ENCODE measurements at regions not wholly inside any gene's neighbourhood (a gene's known extent, or its start where the extent isn't known, plus 50 kb on each side); places are given as distances from the start of the nearest gene placed in this dataset.

DNA sequence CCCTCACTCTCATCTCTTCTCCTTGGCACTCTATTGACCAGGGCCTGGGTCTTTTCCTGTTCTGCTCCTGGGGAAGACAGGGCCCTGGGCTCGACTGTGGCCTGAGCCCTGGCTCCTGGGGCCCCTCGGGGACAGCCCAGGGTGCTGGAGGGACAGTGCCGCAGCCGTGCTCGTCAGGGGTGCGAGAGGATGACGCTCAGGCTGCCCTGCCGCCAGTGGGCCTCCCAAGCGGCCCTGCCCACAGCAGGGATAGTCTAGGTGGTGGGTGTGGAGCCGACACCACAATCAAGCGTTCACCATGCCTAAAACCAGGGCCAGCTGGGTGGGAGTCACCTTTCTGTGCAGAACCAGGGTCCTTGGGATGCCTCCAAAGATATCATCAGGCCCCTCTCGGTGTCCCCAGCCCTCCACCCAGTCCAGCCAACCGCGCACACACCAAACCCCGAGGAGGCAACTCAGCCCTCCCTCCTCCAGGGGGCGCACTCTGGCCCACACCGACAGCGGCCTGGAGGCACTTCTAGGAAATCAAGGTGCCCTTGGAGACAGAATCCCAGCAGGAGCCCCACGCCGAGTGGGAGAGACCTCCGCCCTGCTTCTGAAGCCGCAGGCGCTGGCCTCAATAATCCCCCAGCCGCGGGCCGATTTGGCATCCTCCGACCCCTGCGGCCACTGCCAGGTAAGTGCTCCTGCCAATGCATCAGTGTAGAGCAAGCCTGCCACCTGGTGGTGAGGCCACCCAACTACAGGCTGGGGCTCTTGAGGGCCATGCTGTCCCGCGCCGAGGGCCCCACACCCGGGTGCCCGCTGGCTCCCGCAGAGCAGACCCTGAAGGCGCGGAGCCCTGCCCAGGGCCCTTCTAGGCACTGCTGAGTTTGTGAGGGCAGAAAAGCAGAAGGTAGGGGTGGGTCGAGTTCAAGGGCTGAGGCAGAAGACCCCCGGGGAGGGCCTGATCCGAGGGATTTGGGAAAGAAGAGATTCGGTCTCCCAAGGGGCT is 496.4 kb downstream of the BUD13 start:
- H3K4me1 Mint-ChIP-seq (ENCODE audit: unreplicated experiment): no peaks in the 10 kb centered on the region
- no peak overlapping the region for H3K27ac Mint-ChIP-seq (ENCODE audit: unreplicated experiment)
- H3K9me3 Mint-ChIP-seq (ENCODE audit: unreplicated experiment): no peaks in the 10 kb centered on the region
- H3K4me3 Mint-ChIP-seq (ENCODE audit: unreplicated experiment): no peak overlapping the region
- peak; percentile 91 for DNase-seq (ENCODE audit: extremely low spot score, unreplicated experiment)
- no peaks in the 10 kb centered on the region for H3K36me3 Mint-ChIP-seq (ENCODE audit: unreplicated experiment)
- TF ChIP-seq, protein P1, sequence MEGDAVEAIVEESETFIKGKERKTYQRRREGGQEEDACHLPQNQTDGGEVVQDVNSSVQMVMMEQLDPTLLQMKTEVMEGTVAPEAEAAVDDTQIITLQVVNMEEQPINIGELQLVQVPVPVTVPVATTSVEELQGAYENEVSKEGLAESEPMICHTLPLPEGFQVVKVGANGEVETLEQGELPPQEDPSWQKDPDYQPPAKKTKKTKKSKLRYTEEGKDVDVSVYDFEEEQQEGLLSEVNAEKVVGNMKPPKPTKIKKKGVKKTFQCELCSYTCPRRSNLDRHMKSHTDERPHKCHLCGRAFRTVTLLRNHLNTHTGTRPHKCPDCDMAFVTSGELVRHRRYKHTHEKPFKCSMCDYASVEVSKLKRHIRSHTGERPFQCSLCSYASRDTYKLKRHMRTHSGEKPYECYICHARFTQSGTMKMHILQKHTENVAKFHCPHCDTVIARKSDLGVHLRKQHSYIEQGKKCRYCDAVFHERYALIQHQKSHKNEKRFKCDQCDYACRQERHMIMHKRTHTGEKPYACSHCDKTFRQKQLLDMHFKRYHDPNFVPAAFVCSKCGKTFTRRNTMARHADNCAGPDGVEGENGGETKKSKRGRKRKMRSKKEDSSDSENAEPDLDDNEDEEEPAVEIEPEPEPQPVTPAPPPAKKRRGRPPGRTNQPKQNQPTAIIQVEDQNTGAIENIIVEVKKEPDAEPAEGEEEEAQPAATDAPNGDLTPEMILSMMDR (IDR thresholded peaks at IDR 0.05): peak; percentile 96
- H3K27me3 Mint-ChIP-seq (ENCODE audit: unreplicated experiment): peaks cover 12% of the 10 kb centered on the region

DNA sequence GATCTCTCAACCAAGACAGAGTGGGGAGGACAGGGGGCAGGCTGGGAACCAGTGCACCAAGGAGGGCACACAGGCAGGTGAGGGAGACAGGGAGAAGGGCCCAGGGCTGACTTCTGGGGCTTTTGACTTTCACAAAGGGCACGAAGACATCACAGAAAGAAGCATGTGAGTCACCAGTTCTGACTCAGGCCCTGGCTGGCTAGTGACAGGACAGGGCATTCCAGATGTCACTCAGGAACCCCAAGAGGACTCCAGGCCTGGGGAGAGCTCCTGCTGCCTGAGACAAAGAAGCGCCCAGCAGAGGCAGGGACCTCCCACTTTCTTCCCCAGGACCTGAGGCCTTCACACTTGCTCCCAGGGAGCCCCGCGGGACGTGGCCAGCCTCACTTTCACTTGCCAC is 497.2 kb downstream of the BUD13 start:
- DNase-seq (ENCODE audit: extremely low spot score, unreplicated experiment): no peak
- no peak overlapping the region for H3K27ac Mint-ChIP-seq (ENCODE audit: unreplicated experiment)
- no peaks in the 10 kb centered on the region for H3K4me1 Mint-ChIP-seq (ENCODE audit: unreplicated experiment)
- H3K27me3 Mint-ChIP-seq (ENCODE audit: unreplicated experiment): peaks cover 11% of the 10 kb centered on the region
- no peak overlapping the region for H3K4me3 Mint-ChIP-seq (ENCODE audit: unreplicated experiment)
- H3K9me3 Mint-ChIP-seq (ENCODE audit: unreplicated experiment): no peaks in the 10 kb centered on the region
- TF ChIP-seq, protein P1 (IDR thresholded peaks at IDR 0.05): no peak
- no peaks in the 10 kb centered on the region for H3K36me3 Mint-ChIP-seq (ENCODE audit: unreplicated experiment)

DNA sequence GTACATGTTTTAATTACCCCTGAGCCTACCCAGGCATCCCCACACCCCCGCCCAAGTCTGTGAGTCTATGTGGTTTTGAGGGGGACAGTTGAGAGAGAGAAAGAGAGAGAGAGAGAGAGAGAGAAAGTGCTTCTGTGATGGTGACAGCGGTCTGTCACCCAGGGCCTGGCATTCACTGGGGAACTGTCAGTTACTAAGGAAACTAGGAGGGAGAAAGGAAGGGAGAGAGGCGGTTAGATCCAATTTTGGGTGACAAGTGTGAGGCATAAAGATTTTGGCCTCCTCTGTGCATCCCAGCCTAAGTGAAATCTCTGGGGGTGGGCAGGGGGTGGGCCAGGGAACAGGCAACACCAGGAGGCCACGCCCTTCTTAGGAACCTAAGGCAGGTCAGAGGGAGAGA is 498.3 kb downstream of the BUD13 start:
- H3K27me3 Mint-ChIP-seq (ENCODE audit: unreplicated experiment): peaks cover 10% of the 10 kb centered on the region
- no peaks in the 10 kb centered on the region for H3K4me1 Mint-ChIP-seq (ENCODE audit: unreplicated experiment)
- DNase-seq (ENCODE audit: extremely low spot score, unreplicated experiment): no peak

DNA sequence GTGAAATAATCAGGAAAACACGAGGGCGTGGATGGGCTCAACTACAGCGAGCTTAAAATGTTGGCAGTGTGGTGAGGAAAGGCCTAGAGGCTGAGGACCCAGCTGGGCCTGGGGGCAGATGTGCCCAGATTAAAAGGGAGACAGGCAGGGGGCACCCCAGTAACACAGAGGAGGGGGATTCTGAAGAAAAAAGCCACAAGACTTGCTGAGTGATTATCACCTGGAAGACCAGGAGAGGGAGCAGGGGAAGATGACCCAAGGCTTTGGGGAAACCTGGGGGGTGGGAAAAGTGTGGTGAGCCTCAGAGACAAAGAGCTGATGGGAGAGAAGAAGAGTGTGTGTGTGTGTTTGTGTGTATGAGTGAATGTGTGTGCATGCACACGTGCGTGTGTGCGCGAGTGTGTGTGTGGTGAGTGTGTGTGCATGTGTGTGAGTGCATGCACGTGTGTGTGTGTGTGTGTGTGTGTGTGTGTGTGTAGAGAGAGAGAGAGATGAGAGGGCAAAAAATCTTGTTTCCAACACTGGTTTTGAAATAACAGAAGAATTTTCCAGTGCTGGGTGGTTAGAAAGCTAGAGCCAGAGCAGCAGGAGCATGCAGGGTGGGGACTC is 500.5 kb downstream of the BUD13 start:
- Mint-ChIP-seq H3K9me3 (ENCODE audit: unreplicated experiment) (no peaks in the 10 kb centered on the region), H3K27me3 (ENCODE audit: unreplicated experiment) (peaks cover 10% of the 10 kb centered on the region), H3K36me3 (ENCODE audit: unreplicated experiment) (no peaks in the 10 kb centered on the region), H3K4me1 (ENCODE audit: unreplicated experiment) (no peaks in the 10 kb centered on the region), H3K27ac (ENCODE audit: unreplicated experiment) (no peak overlapping the region), H3K4me3 (ENCODE audit: unreplicated experiment) (no peak overlapping the region)
- TF ChIP-seq, protein P1 (IDR thresholded peaks at IDR 0.05): no peak
- no peak for DNase-seq (ENCODE audit: extremely low spot score, unreplicated experiment)

More for the DNA sequence above, 498.3 kb downstream of the BUD13 start:
- Mint-ChIP-seq H3K36me3 (ENCODE audit: unreplicated experiment) (no peaks in the 10 kb centered on the region), H3K9me3 (ENCODE audit: unreplicated experiment) (no peaks in the 10 kb centered on the region), H3K4me3 (ENCODE audit: unreplicated experiment) (no peak overlapping the region), H3K27ac (ENCODE audit: unreplicated experiment) (no peak overlapping the region)
- TF ChIP-seq, protein P1 (IDR thresholded peaks at IDR 0.05): no peak

DNA sequence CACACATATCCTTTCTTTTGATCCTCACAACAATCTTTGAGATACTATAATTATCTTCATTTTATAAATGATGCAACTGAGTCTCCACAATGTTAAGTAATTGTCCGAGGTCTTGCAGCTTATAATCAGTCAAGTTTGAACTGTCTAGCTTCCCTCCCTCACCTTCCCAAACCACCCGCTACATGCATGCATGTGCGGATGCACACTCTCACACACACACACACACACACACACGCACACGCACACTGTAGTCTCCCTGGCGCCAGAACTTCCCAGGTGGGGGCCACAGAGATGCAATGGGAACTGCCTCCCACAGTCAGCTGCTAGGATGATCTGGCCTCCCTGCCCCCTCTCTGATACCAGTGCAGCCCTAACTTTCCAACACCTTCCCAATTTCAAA is 501.3 kb downstream of the BUD13 start:
- Mint-ChIP-seq H3K27ac (ENCODE audit: unreplicated experiment) (no peak overlapping the region), H3K27me3 (ENCODE audit: unreplicated experiment) (peaks cover 10% of the 10 kb centered on the region), H3K36me3 (ENCODE audit: unreplicated experiment) (no peaks in the 10 kb centered on the region), H3K4me3 (ENCODE audit: unreplicated experiment) (no peak overlapping the region), H3K9me3 (ENCODE audit: unreplicated experiment) (no peaks in the 10 kb centered on the region), H3K4me1 (ENCODE audit: unreplicated experiment) (no peaks in the 10 kb centered on the region)
- TF ChIP-seq, protein P1 (IDR thresholded peaks at IDR 0.05): no peak
- DNase-seq (ENCODE audit: extremely low spot score, unreplicated experiment): no peak
